Activated naive CD8-positive, alpha-beta T cell treated with anti-CD3 and anti-CD28 coated beads, Interleukin-2, amount 10 ng/mL, durations not matched to agents 7 days and 5 days (primary cell): ENCODE measurements at regions not wholly inside any gene's neighbourhood (a gene's known extent, or its start where the extent isn't known, plus 50 kb on each side); places are given as distances from the start of the nearest gene placed in this dataset.

Experiments used
- ATAC-seq: fragments of 150-1000 bp; cut with Tn5 transposase; one replicate; pipeline ENCODE4 v1.10.0; 2021; ENCODE audit warnings: low read depth, moderate library complexity
- POLR2A ChIA-PET: fragments of 350-600 bp; sonication (Branson Sonifier 250); formaldehyde crosslinking; loops from one replicate; lab custom pipeline; 2021; ENCODE audit warnings: antibody characterized with exemption; lab: Charles Lee
- DNase-seq: peaks from one replicate; pipeline ENCODE4 v3.0.0; 2021
- H3K27ac Mint-ChIP-seq: one replicate; pipeline ENCODE4 v1.8.0; 2022; ENCODE audit warnings: mild to moderate bottlenecking, mixed read lengths
- H3K27me3 Mint-ChIP-seq: one replicate; pipeline ENCODE4 v1.8.0; 2022; ENCODE audit warnings: mild to moderate bottlenecking, moderate library complexity, mixed read lengths
- H3K36me3 Mint-ChIP-seq: one replicate; pipeline ENCODE4 v1.8.0; 2021; ENCODE audit warnings: mild to moderate bottlenecking, mixed read lengths
- H3K4me1 Mint-ChIP-seq: one replicate; pipeline ENCODE4 v1.8.0; 2021; ENCODE audit warnings: mixed read lengths
- H3K4me3 Mint-ChIP-seq: one replicate; pipeline ENCODE4 v1.8.0; 2022; ENCODE audit warnings: mild to moderate bottlenecking, moderate library complexity, mixed read lengths
- H3K9me3 Mint-ChIP-seq: one replicate; pipeline ENCODE4 v1.8.0; 2021; ENCODE audit warnings: mixed read lengths

DNA sequence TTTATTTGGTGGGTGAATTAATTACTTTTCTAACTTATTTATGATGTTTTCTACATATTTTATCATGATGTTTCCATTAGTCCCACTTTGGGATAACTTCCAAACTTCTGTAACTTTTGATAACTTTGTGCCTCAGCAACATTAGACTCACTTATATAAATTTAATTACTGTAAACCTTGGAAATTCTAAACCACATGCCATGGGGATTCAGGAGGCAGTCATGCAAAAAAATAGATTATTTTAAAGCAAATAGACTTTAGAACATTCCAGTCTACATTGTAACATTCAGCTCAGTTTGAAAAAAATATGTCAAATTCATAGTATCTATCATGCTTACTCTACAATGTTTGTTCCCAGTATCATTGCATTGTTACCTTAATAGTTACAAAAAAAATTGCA is 728.5 kb upstream of the NRXN1 start:
- H3K27me3 Mint-ChIP-seq: no peaks in the 10 kb centered on the region
- DNase-seq (no peak), ATAC-seq (no peak)
- POLR2A ChIA-PET: no interaction called here
- H3K36me3 Mint-ChIP-seq: no peaks in the 10 kb centered on the region
- H3K4me1 Mint-ChIP-seq: no peaks in the 10 kb centered on the region
- no peaks in the 10 kb centered on the region for H3K9me3 Mint-ChIP-seq
- no peak overlapping the region for H3K27ac Mint-ChIP-seq
- no peak overlapping the region for H3K4me3 Mint-ChIP-seq

DNA sequence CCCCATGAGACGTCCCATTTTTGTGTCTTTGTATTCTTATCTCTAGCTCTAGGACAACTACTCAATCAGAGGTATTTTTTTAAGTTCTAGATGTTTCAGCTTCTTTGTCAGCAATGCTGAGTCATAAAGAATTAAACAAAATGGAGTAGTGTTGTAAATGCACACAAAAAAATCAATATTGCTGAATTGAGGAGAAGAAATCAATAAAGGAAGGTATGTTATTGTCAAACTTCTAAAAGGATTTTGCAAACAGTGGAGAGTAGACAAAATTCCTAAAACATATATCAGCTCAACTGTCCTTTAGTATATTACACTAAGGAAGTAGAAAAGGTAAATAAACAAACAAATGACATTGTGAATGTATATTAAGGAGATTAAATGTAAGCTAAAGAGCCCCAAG is 726.1 kb upstream of the NRXN1 start:
- DNase-seq: no peak
- ATAC-seq: no peak
- no peaks in the 10 kb centered on the region for H3K36me3 Mint-ChIP-seq
- H3K27ac Mint-ChIP-seq: no peak overlapping the region
- H3K4me1 Mint-ChIP-seq: no peaks in the 10 kb centered on the region
- H3K9me3 Mint-ChIP-seq: no peaks in the 10 kb centered on the region
- POLR2A ChIA-PET: no interaction called here
- no peak overlapping the region for H3K4me3 Mint-ChIP-seq
- H3K27me3 Mint-ChIP-seq: no peaks in the 10 kb centered on the region

DNA sequence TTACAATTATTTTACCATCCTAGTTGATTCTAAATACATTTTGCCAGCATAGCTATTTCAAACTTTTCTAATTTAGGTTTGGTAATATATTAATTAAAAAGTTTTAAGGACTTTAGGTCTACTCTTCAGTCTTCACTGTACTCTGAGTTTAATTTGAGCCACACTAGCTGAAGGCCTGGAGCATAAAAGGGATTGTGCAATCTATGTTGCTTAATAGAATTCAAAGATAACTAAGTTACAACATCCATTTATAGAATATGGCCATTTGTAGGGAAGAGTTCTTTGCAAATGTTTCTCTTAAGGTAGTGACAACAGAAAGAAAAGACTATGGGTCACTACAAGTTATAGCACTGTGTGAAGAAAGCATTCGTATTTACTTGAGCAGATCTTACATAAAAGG is 702.2 kb upstream of the NRXN1 start:
- Mint-ChIP-seq H3K36me3 (no peaks in the 10 kb centered on the region), H3K9me3 (peaks cover 4% of the 10 kb centered on the region), H3K4me1 (no peaks in the 10 kb centered on the region), H3K27ac (no peak overlapping the region), H3K4me3 (no peak overlapping the region), H3K27me3 (no peaks in the 10 kb centered on the region)
- DNase-seq (no peak), ATAC-seq (no peak)
- POLR2A ChIA-PET: no interaction called here

DNA sequence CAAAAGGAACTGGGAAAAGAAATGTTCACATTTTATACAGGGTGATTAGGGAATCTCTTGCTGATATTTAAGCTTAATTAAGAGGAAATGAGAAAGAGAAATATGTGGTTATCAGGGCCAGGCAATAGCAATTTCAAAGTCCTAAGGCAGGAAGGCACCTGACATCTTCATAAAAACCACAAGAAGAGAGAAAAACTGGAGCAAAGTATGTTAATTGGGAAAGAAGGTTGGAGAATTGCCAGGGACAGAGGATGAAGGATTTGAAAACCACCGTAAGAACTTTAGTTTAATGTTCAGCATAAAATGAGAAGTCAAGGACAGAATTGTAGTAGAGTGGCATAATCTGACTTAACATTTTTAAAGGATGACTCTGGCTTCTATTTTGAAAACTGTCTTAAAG is 691.8 kb upstream of the NRXN1 start:
- H3K9me3 Mint-ChIP-seq: no peaks in the 10 kb centered on the region
- POLR2A ChIA-PET: no interaction called here
- no peaks in the 10 kb centered on the region for H3K4me1 Mint-ChIP-seq

DNA sequence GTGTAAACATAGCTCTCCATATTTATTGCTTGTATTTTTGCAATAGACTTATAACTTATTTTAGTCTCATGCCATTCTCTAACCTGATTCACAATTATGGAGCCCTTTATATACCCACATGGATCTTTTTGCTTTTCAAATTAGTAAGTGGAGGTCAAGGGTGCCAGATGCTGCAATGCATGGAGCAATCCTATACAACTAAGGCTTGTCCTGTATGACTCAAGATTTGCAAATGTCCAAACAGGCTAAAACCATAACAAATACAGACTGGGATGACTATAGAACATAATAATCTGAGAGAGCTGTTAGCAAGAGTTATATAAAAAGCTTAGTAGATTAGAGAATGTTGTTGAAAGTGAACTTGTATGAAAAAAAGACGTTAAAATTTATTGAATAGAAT is 690.4 kb upstream of the NRXN1 start:
- no peaks in the 10 kb centered on the region for H3K4me1 Mint-ChIP-seq
- DNase-seq (no peak), ATAC-seq (no peak)
- POLR2A ChIA-PET: no interaction called here
- H3K27ac Mint-ChIP-seq: no peak overlapping the region
- no peaks in the 10 kb centered on the region for H3K27me3 Mint-ChIP-seq
- no peaks in the 10 kb centered on the region for H3K9me3 Mint-ChIP-seq
- no peak overlapping the region for H3K4me3 Mint-ChIP-seq
- no peaks in the 10 kb centered on the region for H3K36me3 Mint-ChIP-seq

More for the DNA sequence above, 691.8 kb upstream of the NRXN1 start:
- Mint-ChIP-seq H3K27me3 (no peaks in the 10 kb centered on the region), H3K4me3 (no peak overlapping the region), H3K27ac (no peak overlapping the region), H3K36me3 (no peaks in the 10 kb centered on the region)
- DNase-seq (no peak), ATAC-seq (no peak)

DNA sequence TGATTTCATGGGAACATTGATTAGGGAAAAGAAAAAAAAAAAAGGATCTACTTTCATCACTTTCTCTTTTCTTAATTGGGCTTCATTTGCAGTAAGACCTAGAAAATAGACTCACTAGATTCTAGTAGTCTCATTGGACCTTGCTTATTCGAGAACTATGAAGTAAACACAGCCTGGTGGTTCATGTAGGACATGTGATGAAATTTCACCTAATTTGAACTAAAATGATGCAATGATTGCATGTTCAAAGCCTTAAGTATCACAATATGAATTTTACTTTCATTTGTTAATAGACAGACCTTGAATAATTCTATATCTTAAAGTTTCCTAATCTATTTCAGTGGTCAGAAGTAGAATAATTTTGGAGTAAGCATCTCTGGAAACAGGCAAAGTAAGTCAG is 688.9 kb upstream of the NRXN1 start:
- no peaks in the 10 kb centered on the region for H3K36me3 Mint-ChIP-seq
- no peak overlapping the region for H3K4me3 Mint-ChIP-seq
- ATAC-seq (no peak), DNase-seq (no peak)
- no peaks in the 10 kb centered on the region for H3K27me3 Mint-ChIP-seq
- H3K9me3 Mint-ChIP-seq: peaks cover 2% of the 10 kb centered on the region
- POLR2A ChIA-PET: no interaction called here
- H3K4me1 Mint-ChIP-seq: no peaks in the 10 kb centered on the region
- H3K27ac Mint-ChIP-seq: no peak overlapping the region

DNA sequence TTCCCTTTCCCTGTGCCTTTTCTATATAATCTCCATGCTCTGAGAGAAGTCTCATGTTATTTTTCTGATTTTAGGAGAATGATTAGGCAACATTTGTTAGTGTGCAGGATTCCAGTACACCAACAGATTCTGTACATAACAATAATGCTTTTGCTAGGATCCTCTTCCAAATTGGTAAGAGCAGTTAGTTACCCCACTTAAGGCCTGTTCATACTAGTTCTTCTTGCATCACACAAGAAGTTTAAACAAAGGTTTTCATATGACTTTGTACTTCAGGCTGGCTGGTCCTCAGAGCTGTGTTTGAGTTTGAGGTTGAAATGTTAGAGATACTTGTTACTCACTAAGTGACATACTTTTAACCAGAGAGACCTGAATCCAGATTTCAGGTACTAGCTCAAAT is 686.9 kb upstream of the NRXN1 start:
- no peaks in the 10 kb centered on the region for H3K4me1 Mint-ChIP-seq
- no peaks in the 10 kb centered on the region for H3K36me3 Mint-ChIP-seq
- no peak for DNase-seq
- H3K27ac Mint-ChIP-seq: no peak overlapping the region
- POLR2A ChIA-PET: no interaction called here
- no peak overlapping the region for H3K4me3 Mint-ChIP-seq
- no peak for ATAC-seq
- H3K27me3 Mint-ChIP-seq: no peaks in the 10 kb centered on the region
- H3K9me3 Mint-ChIP-seq: peaks cover 4% of the 10 kb centered on the region

DNA sequence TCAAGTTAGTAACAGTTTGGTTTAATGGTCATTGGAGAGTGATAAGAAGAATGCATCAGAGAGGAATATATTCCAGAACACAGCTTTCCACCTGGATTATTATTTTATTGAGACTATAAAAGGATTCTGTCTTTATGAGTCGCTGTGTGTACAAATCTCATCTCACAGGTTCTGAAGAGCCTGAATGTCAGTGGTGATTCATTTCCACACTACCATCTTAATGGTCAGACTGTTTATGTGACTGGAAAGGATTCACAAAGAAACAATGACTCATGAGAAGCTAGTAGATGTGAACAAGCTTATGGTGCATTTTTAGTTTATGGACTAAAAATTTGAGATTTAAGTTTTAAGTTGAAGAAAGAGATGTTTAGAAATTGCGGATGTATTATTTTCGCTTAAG is 685.4 kb upstream of the NRXN1 start:
- POLR2A ChIA-PET: no interaction called here
- H3K4me3 Mint-ChIP-seq: no peak overlapping the region
- DNase-seq: no peak
- no peaks in the 10 kb centered on the region for H3K27me3 Mint-ChIP-seq
- peaks cover 11% of the 10 kb centered on the region for H3K9me3 Mint-ChIP-seq
- H3K27ac Mint-ChIP-seq: no peak overlapping the region
- no peak for ATAC-seq
- H3K4me1 Mint-ChIP-seq: no peaks in the 10 kb centered on the region
- H3K36me3 Mint-ChIP-seq: no peaks in the 10 kb centered on the region

DNA sequence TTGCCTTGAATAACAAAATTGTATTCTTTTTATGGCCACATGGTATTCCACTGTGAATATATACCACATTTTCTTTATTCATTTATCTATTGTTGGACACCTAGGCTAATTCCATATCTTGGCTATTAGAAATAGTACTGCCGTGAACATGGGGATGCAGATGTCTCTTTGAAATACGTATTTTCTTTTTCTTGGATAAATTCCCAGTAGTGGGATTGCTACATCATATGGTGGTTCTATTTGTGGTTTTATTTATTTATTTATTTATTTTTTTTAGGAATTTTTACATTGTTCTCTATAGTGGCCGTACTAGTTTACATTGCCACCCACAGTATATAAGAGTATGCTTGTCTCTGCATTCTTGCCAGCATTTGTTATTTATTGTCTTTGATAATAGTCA is 679.8 kb upstream of the NRXN1 start:
- ATAC-seq: no peak
- Mint-ChIP-seq H3K4me1 (no peaks in the 10 kb centered on the region), H3K27ac (no peak overlapping the region), H3K4me3 (no peak overlapping the region), H3K27me3 (no peaks in the 10 kb centered on the region), H3K36me3 (no peaks in the 10 kb centered on the region), H3K9me3 (peaks cover 10% of the 10 kb centered on the region)
- POLR2A ChIA-PET: no interaction called here
- no peak for DNase-seq

DNA sequence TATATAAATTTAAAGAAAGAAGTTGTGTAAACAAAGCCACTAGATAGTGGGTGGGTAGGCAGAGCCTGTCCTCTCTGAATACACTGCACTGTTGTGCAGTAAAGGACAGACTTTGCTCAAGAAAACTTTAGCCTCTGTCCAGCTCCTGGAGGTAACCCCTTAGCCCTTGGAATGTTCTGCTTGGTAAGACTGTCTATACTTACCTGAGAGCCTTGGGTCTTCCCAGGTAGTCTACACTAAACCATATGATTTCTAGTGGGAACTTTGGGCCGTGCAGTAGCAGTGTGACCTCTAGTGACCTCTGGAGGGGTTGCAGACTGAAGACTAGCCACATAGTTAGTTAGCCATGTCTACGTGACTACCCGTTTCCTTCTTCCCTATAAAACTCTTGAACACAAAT is 678.3 kb upstream of the NRXN1 start:
- Mint-ChIP-seq H3K4me1 (no peaks in the 10 kb centered on the region), H3K9me3 (peaks cover 10% of the 10 kb centered on the region), H3K36me3 (no peaks in the 10 kb centered on the region), H3K4me3 (no peak overlapping the region), H3K27me3 (no peaks in the 10 kb centered on the region), H3K27ac (no peak overlapping the region)
- ATAC-seq (no peak), DNase-seq (no peak)
- POLR2A ChIA-PET: no interaction called here

DNA sequence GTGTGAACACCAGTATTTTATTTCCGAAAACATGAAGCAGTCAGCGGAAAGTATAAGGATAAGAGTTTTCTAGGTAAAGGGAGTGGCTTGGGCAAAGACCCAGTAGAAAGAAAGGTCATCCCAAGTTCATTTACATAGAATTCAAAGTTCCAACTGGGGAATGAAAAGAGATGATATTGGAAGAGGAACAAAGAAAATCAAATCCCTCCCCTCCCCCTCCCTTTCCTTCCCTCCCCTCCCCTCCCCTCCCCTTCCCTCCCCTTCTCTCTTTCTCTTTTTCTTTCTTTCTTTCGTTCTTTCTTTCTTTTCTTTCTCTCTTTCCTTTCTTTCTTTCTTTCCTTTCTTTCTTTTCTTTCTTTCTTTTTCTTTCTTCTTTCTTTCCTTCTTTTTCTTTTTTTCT is 675.7 kb upstream of the NRXN1 start:
- ATAC-seq: no peak
- no peak for DNase-seq
- POLR2A ChIA-PET: no interaction called here
- no peak overlapping the region for H3K4me3 Mint-ChIP-seq
- no peaks in the 10 kb centered on the region for H3K4me1 Mint-ChIP-seq
- H3K36me3 Mint-ChIP-seq: no peaks in the 10 kb centered on the region
- no peak overlapping the region for H3K27ac Mint-ChIP-seq
- H3K9me3 Mint-ChIP-seq: peaks cover 3% of the 10 kb centered on the region
- H3K27me3 Mint-ChIP-seq: no peaks in the 10 kb centered on the region

DNA sequence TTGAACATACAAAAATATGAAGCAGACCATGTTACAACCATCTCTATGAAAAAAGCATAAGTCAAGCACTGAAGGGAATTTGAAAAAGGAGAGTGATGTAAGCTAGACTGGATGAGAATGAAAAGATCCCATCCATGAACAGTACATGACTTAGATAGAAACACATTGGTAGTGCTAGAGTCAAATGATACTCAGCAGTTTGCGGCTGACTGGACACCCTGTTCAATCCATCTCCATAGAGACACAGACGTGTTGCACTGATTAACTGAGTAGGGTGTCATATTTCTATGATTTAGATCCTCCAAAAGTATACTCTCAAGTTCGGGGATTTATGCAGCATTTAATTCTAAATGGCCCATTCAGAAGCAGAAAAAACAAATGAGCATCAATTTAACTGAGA is 674.3 kb upstream of the NRXN1 start:
- Mint-ChIP-seq H3K9me3 (peaks cover 1% of the 10 kb centered on the region), H3K4me3 (no peak overlapping the region), H3K27ac (no peak overlapping the region), H3K27me3 (no peaks in the 10 kb centered on the region), H3K36me3 (no peaks in the 10 kb centered on the region), H3K4me1 (no peaks in the 10 kb centered on the region)
- DNase-seq (no peak), ATAC-seq (no peak)
- POLR2A ChIA-PET: no interaction called here

DNA sequence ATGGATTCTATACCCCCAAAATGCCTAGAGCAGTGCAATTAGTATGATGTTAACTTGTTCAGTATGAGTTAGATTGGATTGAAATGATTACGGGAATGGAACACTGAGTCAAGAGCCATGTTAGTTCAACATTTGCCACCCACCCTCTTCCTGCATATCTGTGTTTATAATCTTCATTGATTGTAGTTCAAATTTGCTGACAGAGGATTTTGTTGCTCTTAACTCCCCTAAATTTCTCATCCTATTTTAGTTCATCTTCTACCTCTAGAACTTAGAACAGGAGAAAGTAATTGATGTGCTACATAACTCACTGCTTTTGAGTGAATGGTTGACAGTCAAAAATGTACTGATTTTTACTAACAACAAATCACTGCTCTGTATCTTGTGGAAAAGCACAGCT is 673.5 kb upstream of the NRXN1 start:
- H3K4me1 Mint-ChIP-seq: no peaks in the 10 kb centered on the region
- DNase-seq: no peak
- H3K4me3 Mint-ChIP-seq: no peak overlapping the region
- no peaks in the 10 kb centered on the region for H3K27me3 Mint-ChIP-seq
- ATAC-seq: no peak
- POLR2A ChIA-PET: no interaction called here
- H3K36me3 Mint-ChIP-seq: no peaks in the 10 kb centered on the region
- H3K9me3 Mint-ChIP-seq: peaks cover 1% of the 10 kb centered on the region
- H3K27ac Mint-ChIP-seq: no peak overlapping the region

DNA sequence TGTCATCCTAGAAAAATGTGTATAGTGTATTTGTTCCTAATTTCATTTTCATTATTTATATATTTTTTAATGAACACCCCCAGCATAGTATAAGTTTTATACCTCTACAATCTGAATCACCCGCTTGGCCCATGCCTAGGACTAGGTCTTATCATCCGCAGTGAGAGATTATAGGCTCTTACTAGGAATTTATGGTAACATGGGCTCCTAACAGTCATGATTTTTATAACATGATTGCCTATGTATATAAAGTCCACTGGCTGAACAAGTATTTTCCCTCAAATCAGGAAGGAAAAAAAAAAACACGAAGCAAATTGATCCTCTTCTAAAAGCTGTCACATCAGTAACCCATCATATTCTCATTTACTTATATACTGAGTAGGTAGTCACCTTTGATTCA is 666.1 kb upstream of the NRXN1 start:
- Mint-ChIP-seq H3K9me3 (peaks cover 2% of the 10 kb centered on the region), H3K4me1 (no peaks in the 10 kb centered on the region), H3K36me3 (no peaks in the 10 kb centered on the region), H3K27ac (no peak overlapping the region), H3K27me3 (no peaks in the 10 kb centered on the region), H3K4me3 (no peak overlapping the region)
- POLR2A ChIA-PET: no interaction called here
- DNase-seq (no peak), ATAC-seq (no peak)

DNA sequence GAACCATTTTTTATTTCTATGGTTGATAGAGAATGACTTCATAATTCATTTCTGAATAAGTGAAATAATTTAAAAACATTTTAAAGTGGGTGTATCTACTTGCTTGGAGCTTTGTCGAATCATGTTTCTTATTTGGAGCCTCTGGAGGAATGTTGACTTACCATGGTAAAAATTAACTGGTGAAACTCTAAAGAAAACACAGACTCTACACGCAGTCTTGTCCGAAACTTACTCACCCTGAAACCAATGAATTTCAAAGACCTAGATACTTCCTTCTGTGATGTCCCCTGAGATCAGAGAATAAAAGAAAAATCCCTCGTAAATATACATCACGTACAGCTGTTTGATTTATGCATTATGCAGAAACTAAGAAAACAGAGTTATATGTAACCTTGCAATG is 665.2 kb upstream of the NRXN1 start:
- H3K36me3 Mint-ChIP-seq: no peaks in the 10 kb centered on the region
- peaks cover 3% of the 10 kb centered on the region for H3K9me3 Mint-ChIP-seq
- ATAC-seq (no peak), DNase-seq (no peak)
- POLR2A ChIA-PET: no interaction called here
- no peaks in the 10 kb centered on the region for H3K27me3 Mint-ChIP-seq
- H3K4me1 Mint-ChIP-seq: no peaks in the 10 kb centered on the region
- H3K4me3 Mint-ChIP-seq: no peak overlapping the region
- no peak overlapping the region for H3K27ac Mint-ChIP-seq
